ENCODE measurements at regions not wholly inside any gene's neighbourhood (a gene's known extent, or its start where the extent isn't known, plus 50 kb on each side); places are given as distances from the start of the nearest gene placed in this dataset.

DNA sequence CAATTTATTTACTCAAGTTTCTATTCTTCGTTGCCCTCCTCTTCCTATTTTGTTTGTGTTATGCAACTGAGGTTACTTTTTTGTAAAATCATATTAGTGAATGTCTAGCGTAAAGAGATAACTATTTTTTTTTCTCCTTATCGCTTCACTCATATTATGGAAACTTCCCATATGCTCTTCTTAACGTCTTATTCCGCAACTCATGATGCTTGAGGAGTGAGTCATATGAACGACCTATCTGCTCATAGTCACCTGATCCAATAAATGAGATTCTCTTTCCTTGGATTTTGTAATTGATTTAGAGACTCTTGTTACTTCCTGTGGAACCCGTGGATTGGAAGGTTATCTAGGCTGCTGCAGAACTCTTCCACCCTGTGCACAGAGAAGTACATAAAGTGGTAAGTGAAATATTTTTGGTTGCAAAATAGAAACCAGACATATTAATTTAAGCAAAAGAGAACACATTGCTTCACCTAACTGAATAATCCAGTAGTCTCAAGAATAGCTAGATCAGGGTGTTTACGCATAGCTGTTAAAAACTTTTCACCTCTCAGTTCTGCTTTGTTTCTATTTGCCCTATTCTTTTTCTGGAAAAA lies 719.3 kb upstream of the SGO1 start:
- TF ChIP-seq CTCF (IDR thresholded peaks at IDR 0.05) (no peak), POLR2A (IDR thresholded peaks at IDR 0.05) (no peak)

Data from thyroid gland (tissue), 4 donors.